Neural crest cell (in vitro differentiated cells): ENCODE measurements at regions not wholly inside any gene's neighbourhood (a gene's known extent, or its start where the extent isn't known, plus 50 kb on each side); places are given as distances from the start of the nearest gene placed in this dataset.

Experiments
- DNase-seq: peaks from one replicate; pipeline ENCODE4 v3.0.0; 2021; ENCODE audit warnings: low read depth, mixed read lengths, low spot score
- H3K27ac Mint-ChIP-seq: one replicate; pipeline ENCODE4 v1.8.0; 2021; ENCODE audit warnings: mild to moderate bottlenecking, mixed read lengths; ENCODE audit not compliant: unreplicated experiment
- H3K27me3 Mint-ChIP-seq: 2 replicates; pipeline ENCODE4 v1.8.0; 2021; ENCODE audit warnings: low read depth, mild to moderate bottlenecking, mixed read lengths
- H3K36me3 Mint-ChIP-seq: 2 replicates; pipeline ENCODE4 v1.8.0; 2021; ENCODE audit warnings: low read depth, mild to moderate bottlenecking, mixed read lengths
- H3K4me1 Mint-ChIP-seq: 2 replicates; pipeline ENCODE4 v1.8.0; 2021; ENCODE audit warnings: mixed read lengths
- H3K4me3 Mint-ChIP-seq: one replicate; pipeline ENCODE4 v1.8.0; 2021; ENCODE audit warnings: mild to moderate bottlenecking, mixed read lengths
- H3K9me3 Mint-ChIP-seq: 2 replicates; pipeline ENCODE4 v1.8.0; 2021; ENCODE audit warnings: mixed read lengths
- CTCF ChIP-seq: fragments of 200-600 bp; sonication (generic); conservative IDR thresholded peaks from 2 replicates; pipeline ENCODE4 v1.5.0; 2021; ENCODE audit warnings: antibody characterized with exemption, mild to moderate bottlenecking

GRCh38 chr16:63174801-63175200 lies 1138.6 kb upstream of the CDH8 start:
- Mint-ChIP-seq H3K27me3 (no peaks in the 10 kb centered on the region), H3K9me3 (no peaks in the 10 kb centered on the region), H3K36me3 (no peaks in the 10 kb centered on the region), H3K4me3 (no peak overlapping the region), H3K27ac (no peak overlapping the region), H3K4me1 (peaks cover 11% of the 10 kb centered on the region)
- no peak for TF ChIP-seq CTCF
- DNase-seq, result no peak

GRCh38 chr16:63171545-63171944 lies 1135.3 kb upstream of the CDH8 start:
- no peak for DNase-seq

GRCh38 chr16:63169100-63169499 lies 1132.9 kb upstream of the CDH8 start:
- H3K9me3 Mint-ChIP-seq, result peaks cover 2% of the 10 kb centered on the region
- H3K27ac Mint-ChIP-seq, result no peak overlapping the region
- no peaks in the 10 kb centered on the region for H3K4me1 Mint-ChIP-seq
- no peak for TF ChIP-seq CTCF
- H3K36me3 Mint-ChIP-seq, result no peaks in the 10 kb centered on the region
- no peak overlapping the region for H3K4me3 Mint-ChIP-seq
- no peak for DNase-seq
- H3K27me3 Mint-ChIP-seq, result no peaks in the 10 kb centered on the region

More at GRCh38 chr16:63171545-63171944, 1135.3 kb upstream of the CDH8 start:
- Mint-ChIP-seq H3K4me1 (peaks cover 11% of the 10 kb centered on the region), H3K4me3 (no peak overlapping the region), H3K36me3 (no peaks in the 10 kb centered on the region), H3K27ac (no peak overlapping the region), H3K27me3 (no peaks in the 10 kb centered on the region), H3K9me3 (no peaks in the 10 kb centered on the region)
- TF ChIP-seq CTCF, result no peak

GRCh38 chr16:63157818-63158217 lies 1121.6 kb upstream of the CDH8 start:
- TF ChIP-seq CTCF, result no peak
- Mint-ChIP-seq H3K9me3 (no peaks in the 10 kb centered on the region), H3K4me3 (no peak overlapping the region), H3K27me3 (no peaks in the 10 kb centered on the region), H3K4me1 (no peaks in the 10 kb centered on the region), H3K27ac (no peak overlapping the region), H3K36me3 (no peaks in the 10 kb centered on the region)
- DNase-seq, result no peak

GRCh38 chr16:63146251-63146650 lies 1110.0 kb upstream of the CDH8 start:
- Mint-ChIP-seq H3K9me3 (no peaks in the 10 kb centered on the region), H3K27ac (no peak overlapping the region), H3K27me3 (no peaks in the 10 kb centered on the region), H3K4me1 (no peaks in the 10 kb centered on the region), H3K4me3 (no peak overlapping the region), H3K36me3 (no peaks in the 10 kb centered on the region)
- DNase-seq, result no peak
- TF ChIP-seq CTCF, result no peak

GRCh38 chr16:63145411-63145810 lies 1109.2 kb upstream of the CDH8 start:
- Mint-ChIP-seq H3K4me3 (no peak overlapping the region), H3K4me1 (no peaks in the 10 kb centered on the region), H3K36me3 (no peaks in the 10 kb centered on the region), H3K27me3 (no peaks in the 10 kb centered on the region), H3K27ac (no peak overlapping the region), H3K9me3 (no peaks in the 10 kb centered on the region)
- DNase-seq, result no peak
- no peak for TF ChIP-seq CTCF
